ENCODE measurements at regions not wholly inside any gene's neighbourhood (a gene's known extent, or its start where the extent isn't known, plus 50 kb on each side); places are given as distances from the start of the nearest gene placed in this dataset.

GRCh38 chr22:48047722-48048500 is 1285.5 kb downstream of the TBC1D22A start:
- TF ChIP-seq ZNF253 (CRISPR knock-in tag; IDR thresholded peaks at IDR 0.05; ENCODE audit: borderline replicate concordance) (no peak), CHD2 (IDR thresholded peaks at IDR 0.05; ENCODE audit: low read depth, low read length) (no peak), SRF (IDR thresholded peaks at IDR 0.05; ENCODE audit: low read depth, low read length) (no peak), TAF1 (CRISPR knock-in tag; IDR thresholded peaks at IDR 0.05) (no peak), MYPOP (CRISPR knock-in tag; IDR thresholded peaks at IDR 0.05) (no peak), TBP (CRISPR knock-in tag; IDR thresholded peaks at IDR 0.05) (no peak), THAP8 (CRISPR knock-in tag; IDR thresholded peaks at IDR 0.05; ENCODE audit: borderline replicate concordance) (no peak), CTCF (CRISPR knock-in tag; IDR thresholded peaks at IDR 0.05) (no peak), TCF7 (IDR thresholded peaks at IDR 0.05; ENCODE audit: low read depth) (no peak), POLR2A (IDR thresholded peaks at IDR 0.05; ENCODE audit: insufficient read depth in 1 of 2, low read depth in 2 of 2, low read length in 2 of 2) (no peak), ASH2L (IDR thresholded peaks at IDR 0.05; ENCODE audit: insufficient read length, low read depth, low read length) (no peak)

Data from HepG2 (cell line).